Breast epithelium (tissue), 3 donors: ENCODE measurements at regions not wholly inside any gene's neighbourhood (a gene's known extent, or its start where the extent isn't known, plus 50 kb on each side); places are given as distances from the start of the nearest gene placed in this dataset.

Experiments used
- POLR2A ChIP-seq: fragments of 450-650 bp; IDR thresholded peaks from one replicate; pipeline ENCODE4 v1.6.1; 2016; ENCODE audit warnings: antibody characterized with exemption, mild to moderate bottlenecking, moderate library complexity
- TF ChIP-seq, protein P1 (sequence below), 3 donors: fragments of 450-650 bp; IDR thresholded peaks; one replicate each; pipeline ENCODE4 v1.5.1; 2016 to 2017; ENCODE audit warnings: antibody characterized with exemption in 3 of 3, mild to moderate bottlenecking in 3 of 3, moderate library complexity in 3 of 3

DNA sequence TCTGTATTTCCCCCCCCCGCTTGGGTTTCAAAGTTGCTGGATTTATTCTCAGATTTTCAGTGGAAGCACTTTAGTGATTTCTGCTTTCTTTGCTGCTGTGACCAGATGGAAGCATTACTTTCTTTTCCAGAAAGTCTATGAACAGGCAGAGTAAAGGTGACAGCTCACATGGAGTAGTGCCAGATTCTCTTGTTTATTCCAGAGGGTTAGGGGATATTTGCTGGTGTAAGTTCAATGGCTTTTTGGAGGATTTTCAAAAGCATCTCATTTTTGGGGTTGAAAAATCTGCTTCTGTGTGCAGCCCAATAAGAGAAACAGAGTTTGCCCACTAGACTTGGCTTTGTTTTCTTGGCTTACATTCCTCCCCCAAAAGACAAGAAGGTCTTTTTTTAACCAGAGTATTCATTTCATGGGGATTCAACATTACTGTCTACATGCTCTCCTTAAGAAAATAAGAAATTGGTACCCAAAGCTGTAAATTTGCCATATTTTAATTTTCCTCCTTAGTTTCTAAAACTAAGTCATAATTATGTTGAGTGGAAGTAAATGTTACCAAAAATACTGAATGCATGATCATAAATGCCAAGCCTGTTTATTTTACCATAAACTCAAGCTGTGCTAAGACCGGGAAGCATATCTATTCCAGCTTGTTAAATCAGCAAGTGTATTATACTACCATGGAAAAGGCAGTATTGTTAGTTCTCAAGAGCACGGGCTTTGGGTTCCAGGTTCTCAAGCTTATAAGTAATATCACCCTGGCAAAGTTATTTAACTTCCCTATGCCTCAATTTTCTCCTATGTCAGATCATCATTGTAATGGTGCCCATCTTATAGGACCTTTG is 557.2 kb downstream of the CPS1 start:
- TF ChIP-seq, protein P1, sequence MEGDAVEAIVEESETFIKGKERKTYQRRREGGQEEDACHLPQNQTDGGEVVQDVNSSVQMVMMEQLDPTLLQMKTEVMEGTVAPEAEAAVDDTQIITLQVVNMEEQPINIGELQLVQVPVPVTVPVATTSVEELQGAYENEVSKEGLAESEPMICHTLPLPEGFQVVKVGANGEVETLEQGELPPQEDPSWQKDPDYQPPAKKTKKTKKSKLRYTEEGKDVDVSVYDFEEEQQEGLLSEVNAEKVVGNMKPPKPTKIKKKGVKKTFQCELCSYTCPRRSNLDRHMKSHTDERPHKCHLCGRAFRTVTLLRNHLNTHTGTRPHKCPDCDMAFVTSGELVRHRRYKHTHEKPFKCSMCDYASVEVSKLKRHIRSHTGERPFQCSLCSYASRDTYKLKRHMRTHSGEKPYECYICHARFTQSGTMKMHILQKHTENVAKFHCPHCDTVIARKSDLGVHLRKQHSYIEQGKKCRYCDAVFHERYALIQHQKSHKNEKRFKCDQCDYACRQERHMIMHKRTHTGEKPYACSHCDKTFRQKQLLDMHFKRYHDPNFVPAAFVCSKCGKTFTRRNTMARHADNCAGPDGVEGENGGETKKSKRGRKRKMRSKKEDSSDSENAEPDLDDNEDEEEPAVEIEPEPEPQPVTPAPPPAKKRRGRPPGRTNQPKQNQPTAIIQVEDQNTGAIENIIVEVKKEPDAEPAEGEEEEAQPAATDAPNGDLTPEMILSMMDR (IDR thresholded peaks at IDR 0.05): no peak
- TF ChIP-seq POLR2A: no peak
